B cell (primary cell): ENCODE measurements at regions not wholly inside any gene's neighbourhood (a gene's known extent, or its start where the extent isn't known, plus 50 kb on each side); places are given as distances from the start of the nearest gene placed in this dataset.

ENCODE experiments used
- EZH2 ChIP-seq: IDR thresholded peaks from 2 replicates; pipeline ENCODE4 v1.6.1; 2012; ENCODE audit warnings: borderline replicate concordance, low read depth, mild to moderate bottlenecking, moderate library complexity, low read length; ENCODE audit not compliant: insufficient read depth, poor library complexity, severe bottlenecking
- TF ChIP-seq, protein P1 (sequence below): fragments of 200-600 bp; IDR thresholded peaks from one replicate; pipeline ENCODE4 v1.8.0; 2022; ENCODE audit warnings: antibody characterized with exemption, mild to moderate bottlenecking

- TF ChIP-seq, protein P1, sequence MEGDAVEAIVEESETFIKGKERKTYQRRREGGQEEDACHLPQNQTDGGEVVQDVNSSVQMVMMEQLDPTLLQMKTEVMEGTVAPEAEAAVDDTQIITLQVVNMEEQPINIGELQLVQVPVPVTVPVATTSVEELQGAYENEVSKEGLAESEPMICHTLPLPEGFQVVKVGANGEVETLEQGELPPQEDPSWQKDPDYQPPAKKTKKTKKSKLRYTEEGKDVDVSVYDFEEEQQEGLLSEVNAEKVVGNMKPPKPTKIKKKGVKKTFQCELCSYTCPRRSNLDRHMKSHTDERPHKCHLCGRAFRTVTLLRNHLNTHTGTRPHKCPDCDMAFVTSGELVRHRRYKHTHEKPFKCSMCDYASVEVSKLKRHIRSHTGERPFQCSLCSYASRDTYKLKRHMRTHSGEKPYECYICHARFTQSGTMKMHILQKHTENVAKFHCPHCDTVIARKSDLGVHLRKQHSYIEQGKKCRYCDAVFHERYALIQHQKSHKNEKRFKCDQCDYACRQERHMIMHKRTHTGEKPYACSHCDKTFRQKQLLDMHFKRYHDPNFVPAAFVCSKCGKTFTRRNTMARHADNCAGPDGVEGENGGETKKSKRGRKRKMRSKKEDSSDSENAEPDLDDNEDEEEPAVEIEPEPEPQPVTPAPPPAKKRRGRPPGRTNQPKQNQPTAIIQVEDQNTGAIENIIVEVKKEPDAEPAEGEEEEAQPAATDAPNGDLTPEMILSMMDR = no peak
- TF ChIP-seq EZH2 = no peak
These were observed 69.9 kb downstream of the ACTBL2 start for GRCh38 chr5:57412680-57413079.
